ENCODE measurements at regions not wholly inside any gene's neighbourhood (a gene's known extent, or its start where the extent isn't known, plus 50 kb on each side); places are given as distances from the start of the nearest gene placed in this dataset.

DNA sequence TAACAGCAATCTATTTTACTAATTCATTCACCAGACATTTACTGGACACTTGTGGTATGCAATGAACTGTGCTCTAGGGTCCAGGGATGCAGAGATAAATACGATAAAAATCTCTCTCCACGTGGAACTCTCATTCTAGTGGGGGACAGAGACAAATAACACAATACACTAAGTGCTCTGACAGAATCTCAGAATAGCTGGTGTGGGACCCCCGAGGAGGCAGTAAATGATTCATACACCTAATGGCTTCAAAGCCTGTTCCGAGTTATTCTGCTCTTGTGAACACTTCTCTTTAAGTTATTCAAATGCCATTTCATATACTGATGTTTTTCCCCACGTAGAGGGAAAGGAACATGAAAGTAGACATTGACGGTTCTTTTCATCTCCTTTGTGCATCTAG, 302.0 kb upstream of the PDE4D start:
- no peaks in the 10 kb centered on the region for H3K4me1 ChIP-seq (ENCODE audit: insufficient read depth)
- intact Hi-C loops (cut with DNase I) = no loop called here
- TF ChIP-seq POLR2A (IDR thresholded peaks at IDR 0.05) (no peak), EP300 (IDR thresholded peaks at IDR 0.05) (no peak), CTCF (IDR thresholded peaks at IDR 0.05) (no peak)
- DNase-seq = no peak
- H3K4me3 ChIP-seq = no peak overlapping the region
- WGBS, 3 donors = 78 to 86% (median 80%) methylated on average over 6 of the region's 6 CpGs
- H3K27me3 ChIP-seq = no peaks in the 10 kb centered on the region
- no peaks in the 10 kb centered on the region for H3K36me3 ChIP-seq
- no peaks in the 10 kb centered on the region for H3K9me3 ChIP-seq
- H3K27ac ChIP-seq = no peak overlapping the region

DNA sequence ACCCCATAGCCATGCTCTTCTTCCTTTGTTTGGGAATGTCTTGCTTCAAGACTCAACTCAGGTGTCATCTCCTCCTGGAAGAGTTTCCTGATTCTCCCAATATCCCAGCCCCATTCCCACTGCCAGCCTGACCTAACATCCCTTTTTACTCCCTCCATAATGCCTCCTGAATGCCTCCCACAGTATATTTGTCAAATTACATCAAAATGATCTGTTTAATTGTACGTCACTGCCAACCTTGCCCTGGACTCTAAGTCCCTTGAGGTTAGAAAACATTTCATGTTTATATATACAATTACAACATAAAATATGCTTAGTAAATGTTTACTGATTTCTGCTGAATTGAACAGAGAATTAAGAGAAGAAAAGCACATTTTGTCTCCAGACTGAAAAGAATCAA, 301.6 kb upstream of the PDE4D start:
- Histone ChIP-seq H3K4me1 (ENCODE audit: insufficient read depth) (no peaks in the 10 kb centered on the region), H3K9me3 (no peaks in the 10 kb centered on the region), H3K27me3 (no peaks in the 10 kb centered on the region), H3K4me3 (no peak overlapping the region), H3K27ac (no peak overlapping the region), H3K36me3 (no peaks in the 10 kb centered on the region)
- DNase-seq = no peak
- 77 to 88% (median 80%) methylated on average over 1 of the region's 1 CpG for WGBS, 3 donors
- intact Hi-C loops (cut with DNase I) = no loop called here
- TF ChIP-seq CTCF (IDR thresholded peaks at IDR 0.05) (no peak), POLR2A (IDR thresholded peaks at IDR 0.05) (no peak), EP300 (IDR thresholded peaks at IDR 0.05) (no peak)

- TF ChIP-seq POLR2A (IDR thresholded peaks at IDR 0.05) (no peak), EP300 (IDR thresholded peaks at IDR 0.05) (no peak), CTCF (IDR thresholded peaks at IDR 0.05) (no peak)
- DNase-seq = no peak
- Histone ChIP-seq H3K4me1 (ENCODE audit: insufficient read depth) (no peaks in the 10 kb centered on the region), H3K27ac (no peak overlapping the region), H3K36me3 (no peaks in the 10 kb centered on the region), H3K4me3 (no peak overlapping the region), H3K9me3 (no peaks in the 10 kb centered on the region), H3K27me3 (no peaks in the 10 kb centered on the region)
- intact Hi-C loops (cut with DNase I) = no loop called here
- 11 to 20% (median 13%) methylated on average over 8 of the region's 8 CpGs for WGBS, 3 donors
These were observed 291.9 kb upstream of the PDE4D start for GRCh38 chr5:60185231-60186099.

- H3K4me3 ChIP-seq = no peak overlapping the region
- no peak for DNase-seq
- H3K4me1 ChIP-seq (ENCODE audit: insufficient read depth) = no peaks in the 10 kb centered on the region
- 76 to 85% (median 79%) methylated on average over 2 of the region's 2 CpGs for WGBS, 3 donors
- intact Hi-C loops (cut with DNase I) = no loop called here
- TF ChIP-seq POLR2A (IDR thresholded peaks at IDR 0.05) = no peak
- no peaks in the 10 kb centered on the region for H3K27me3 ChIP-seq
- H3K36me3 ChIP-seq = no peaks in the 10 kb centered on the region
- no peaks in the 10 kb centered on the region for H3K9me3 ChIP-seq
- no peak overlapping the region for H3K27ac ChIP-seq
These were observed 291.1 kb upstream of the PDE4D start for GRCh38 chr5:60184606-60185005.

DNA sequence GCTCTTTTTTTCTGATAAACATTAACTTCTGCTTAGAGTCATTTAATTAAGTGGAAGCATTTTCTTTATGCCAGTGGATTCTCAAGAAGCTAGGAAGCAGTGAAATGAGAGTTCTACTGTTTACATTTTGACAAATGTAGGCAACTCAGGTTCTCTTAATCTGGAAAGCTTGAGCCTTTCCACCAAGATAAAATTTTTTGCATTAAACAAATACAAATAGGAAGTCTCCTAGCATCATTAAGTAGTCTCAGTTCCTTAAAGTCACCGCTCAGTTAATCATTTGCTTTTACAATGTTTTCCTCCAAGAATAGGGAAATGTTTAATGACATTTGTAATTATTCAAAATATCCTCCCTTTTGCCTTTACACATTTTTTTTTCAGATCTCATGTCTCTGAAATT, 290.4 kb upstream of the PDE4D start:
- intact Hi-C loops (cut with DNase I) = no loop called here
- Histone ChIP-seq H3K36me3 (no peaks in the 10 kb centered on the region), H3K4me1 (ENCODE audit: insufficient read depth) (no peaks in the 10 kb centered on the region), H3K4me3 (no peak overlapping the region), H3K27ac (no peak overlapping the region), H3K9me3 (no peaks in the 10 kb centered on the region), H3K27me3 (no peaks in the 10 kb centered on the region)
- TF ChIP-seq CTCF (IDR thresholded peaks at IDR 0.05) (no peak), POLR2A (IDR thresholded peaks at IDR 0.05) (no peak), EP300 (IDR thresholded peaks at IDR 0.05) (no peak)
- 80 to 85% (median 84%) methylated on average over 1 of the region's 1 CpG for WGBS, 3 donors
- no peak for DNase-seq
